GM11168 (cell line): ENCODE measurements at regions not wholly inside any gene's neighbourhood (a gene's known extent, or its start where the extent isn't known, plus 50 kb on each side); places are given as distances from the start of the nearest gene placed in this dataset.

ENCODE experiments used
- in situ Hi-C: fragments of 300-500 bp; cut with MboI; formaldehyde crosslinking; loops from one replicate; pipeline ENCODE4 v1.12.0; 2022; ENCODE audit warnings: low sequenced_read_pairs; ENCODE audit not compliant: unreplicated experiment

DNA sequence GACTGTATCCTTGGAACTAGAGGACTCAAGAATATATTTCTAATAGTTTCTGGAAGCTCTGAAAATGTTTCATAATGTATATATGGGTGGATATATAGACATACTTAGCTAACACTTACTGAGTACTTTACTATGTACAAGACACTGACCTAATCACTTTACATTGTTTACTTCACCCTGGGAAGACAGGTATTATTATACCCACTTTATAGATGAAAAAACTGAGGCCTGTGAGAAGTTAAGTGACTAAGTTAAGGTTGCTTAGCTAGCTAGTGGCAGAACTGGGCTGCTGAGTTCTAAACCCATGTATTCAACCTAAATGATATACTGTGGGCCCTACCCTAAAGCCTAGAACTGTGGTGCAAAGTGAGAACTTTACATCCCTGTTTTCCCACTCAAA is 79.1 kb upstream of the SSTR1 start:
- in situ Hi-C loops: no loop called here

DNA sequence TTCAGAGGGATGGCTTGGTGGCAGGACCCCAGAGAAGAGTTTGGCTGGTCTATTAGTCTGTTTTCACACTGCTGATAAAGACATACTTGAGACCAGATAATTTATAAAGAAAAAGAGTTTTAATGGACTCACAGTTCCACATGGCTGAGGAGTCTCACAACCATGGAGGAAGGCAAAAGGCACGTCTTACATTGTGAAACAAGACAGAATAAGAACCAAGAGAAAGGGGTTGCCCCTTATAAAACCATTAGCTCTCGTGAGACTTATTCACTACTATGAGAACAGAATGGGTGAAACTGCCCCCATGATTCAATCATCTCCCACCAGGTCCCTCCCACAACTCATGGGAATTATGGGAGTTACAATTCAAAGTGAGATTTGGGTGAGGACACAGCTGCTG is 78.5 kb upstream of the SSTR1 start:
- in situ Hi-C loops: no loop called here

DNA sequence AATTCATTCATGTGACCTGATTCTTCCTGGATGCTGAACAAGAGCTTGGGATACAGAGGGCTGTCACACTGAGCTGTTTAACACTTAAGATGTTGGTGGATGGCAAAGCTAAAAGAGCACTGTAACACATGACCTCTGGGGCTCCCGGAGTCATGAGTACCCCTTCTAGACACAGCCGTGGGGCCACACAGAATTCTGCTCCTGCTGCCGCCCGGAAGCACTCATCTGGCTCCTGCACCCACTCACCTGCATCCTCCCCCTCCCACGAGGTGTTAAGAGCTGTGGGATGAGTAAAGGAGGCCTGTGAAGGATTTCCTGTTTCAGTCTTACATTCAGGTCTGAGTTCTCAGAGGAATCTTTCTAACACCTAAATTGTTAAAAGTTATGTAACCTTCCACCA is 78.0 kb upstream of the SSTR1 start:
- in situ Hi-C loops: no loop called here

DNA sequence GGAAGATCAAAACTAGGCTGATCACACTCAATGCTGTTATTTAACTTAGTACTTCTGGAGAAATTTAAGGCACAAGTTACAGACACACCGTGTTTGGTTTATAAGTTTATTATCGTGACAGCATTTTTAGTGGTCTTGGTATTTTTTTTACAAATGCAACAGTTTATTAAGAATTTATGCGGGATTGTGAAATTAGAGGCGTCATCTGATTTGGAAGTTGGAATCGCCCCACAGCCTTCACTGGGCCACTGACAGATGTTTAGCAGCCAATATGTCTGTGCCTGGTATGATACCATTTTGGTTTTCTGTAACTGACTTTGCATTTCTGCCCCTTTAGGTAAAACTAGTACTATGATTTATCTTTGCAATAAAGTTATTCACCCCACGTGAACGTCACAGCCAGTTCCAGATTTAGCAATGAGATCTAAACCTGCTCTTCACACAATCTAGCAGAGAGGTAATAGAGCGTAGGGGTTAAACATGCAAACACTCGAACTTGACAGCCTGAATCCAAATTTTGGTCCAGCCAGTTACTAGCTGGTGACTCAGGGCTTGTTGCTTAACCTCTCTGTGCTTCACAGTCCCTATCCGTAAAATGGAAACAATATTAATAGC is 73.2 kb upstream of the SSTR1 start:
- in situ Hi-C loops: no loop called here

DNA sequence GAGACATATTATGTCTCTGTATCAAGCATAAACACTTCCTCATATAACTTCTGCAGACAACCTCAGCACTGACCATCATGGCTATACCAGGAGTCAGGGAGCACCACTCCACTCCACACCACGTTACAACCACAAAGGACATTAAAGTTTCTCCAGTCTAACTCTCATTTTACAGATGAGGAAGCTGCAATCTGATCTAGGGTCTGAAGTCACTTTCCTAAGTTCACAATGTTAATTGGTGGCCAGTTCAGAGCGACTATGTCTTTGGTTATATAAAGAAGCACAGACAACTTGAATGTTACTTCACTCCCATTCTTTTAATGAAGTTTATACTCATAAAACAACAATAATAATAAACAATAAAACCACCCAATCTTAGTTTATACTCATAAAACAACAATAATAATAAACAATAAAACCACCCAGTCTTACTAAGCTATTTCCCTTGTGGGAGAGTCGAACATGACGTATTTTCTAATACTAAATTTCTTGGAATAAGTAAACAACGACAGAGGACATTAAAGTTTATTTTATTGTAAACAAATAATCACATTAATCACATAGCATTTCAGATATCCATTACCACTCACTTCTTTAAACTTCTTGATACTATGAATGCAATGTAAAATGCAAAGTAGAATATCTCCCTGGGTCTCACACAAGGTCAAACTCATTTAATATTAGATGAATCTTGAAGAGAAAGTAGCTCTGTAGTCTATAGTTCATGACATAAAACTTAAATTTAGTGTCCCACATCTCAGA is 72.4 kb upstream of the SSTR1 start:
- in situ Hi-C loops: no loop called here

DNA sequence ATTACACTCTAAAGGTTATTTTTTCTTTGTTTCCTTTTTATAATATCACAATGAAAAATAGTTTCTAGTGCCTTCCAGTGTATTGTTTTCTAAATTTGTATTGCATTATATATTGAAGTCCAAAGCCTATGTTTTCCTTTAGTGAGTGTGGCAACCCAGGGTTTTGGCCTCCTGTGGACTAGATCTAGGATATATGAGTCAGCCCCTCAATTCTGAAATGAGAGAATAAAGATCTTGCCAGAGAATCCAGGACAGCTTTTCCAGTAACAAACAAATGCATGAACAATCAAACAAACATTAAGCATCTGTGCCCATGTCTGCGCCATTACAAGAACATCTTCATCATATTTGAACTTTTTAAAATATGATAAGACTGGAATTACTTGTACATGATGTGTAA is 70.7 kb upstream of the SSTR1 start:
- in situ Hi-C loops: no loop called here

DNA sequence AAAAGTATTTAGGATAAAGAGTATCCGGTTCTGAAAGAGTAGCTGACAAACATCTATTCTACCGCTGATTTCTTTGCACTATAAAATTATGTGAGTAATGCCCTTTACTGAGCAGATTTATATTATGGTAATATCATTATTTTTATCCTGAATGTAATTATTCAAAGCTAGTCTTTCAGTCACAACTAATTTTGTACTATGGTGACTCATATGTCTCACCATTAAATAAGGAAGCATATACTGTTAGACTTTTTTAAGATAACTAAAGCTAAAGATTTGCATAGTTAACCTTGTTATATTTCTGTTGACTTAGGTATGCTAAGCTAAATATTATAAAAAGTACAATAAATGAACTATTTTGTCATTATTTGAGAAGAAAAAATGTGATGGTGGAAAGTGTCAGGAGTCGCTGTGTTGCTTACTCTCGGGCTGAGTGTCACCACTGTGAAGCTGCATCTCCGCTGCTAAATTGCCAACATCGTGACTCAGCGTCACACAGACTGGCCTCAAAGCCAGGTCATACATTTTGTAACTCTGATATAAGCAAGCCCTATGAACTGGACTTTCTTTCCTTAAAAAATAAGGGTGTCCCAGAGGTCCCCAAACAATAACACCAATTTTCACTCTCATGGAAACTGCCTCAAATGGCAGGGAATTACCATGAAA is 69.1 kb upstream of the SSTR1 start:
- in situ Hi-C loops: no loop called here

DNA sequence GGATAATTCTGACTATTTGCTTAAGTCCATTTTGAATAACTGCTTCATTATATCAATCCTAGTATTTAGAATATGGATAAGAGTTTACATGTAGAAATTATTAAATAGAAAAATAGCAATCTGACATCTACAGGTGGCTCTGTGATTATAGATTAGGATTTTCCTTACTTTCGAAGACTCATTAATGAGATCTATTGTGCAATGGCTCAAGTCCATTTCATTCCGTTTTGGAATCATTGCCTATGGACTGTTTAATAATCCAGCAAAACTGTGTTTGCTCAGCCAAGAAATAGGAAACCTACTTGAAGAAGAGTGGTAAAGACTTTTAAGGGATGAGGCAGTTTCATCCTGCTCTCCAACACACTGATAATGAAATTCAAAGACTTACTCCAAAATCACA is 67.8 kb upstream of the SSTR1 start:
- in situ Hi-C loops: no loop called here

DNA sequence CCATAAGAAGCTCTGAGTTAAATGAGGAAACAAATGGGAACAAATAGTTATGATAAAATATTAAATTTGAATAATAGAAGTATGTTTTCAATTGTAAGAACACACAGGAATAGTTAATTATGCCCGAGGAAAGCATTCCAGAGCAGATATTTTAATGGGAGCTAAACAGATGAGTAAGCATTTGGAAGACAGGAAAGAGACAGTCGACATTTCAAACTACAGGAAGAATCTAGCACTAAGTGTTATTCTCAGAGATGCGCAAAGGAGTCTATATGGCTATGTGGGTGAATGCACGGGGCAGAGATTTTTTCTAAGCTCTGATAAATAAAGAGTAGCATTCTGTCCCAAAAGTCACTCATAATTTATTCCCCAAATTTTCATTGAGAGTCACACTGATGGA is 64.5 kb upstream of the SSTR1 start:
- in situ Hi-C loops: no loop called here

DNA sequence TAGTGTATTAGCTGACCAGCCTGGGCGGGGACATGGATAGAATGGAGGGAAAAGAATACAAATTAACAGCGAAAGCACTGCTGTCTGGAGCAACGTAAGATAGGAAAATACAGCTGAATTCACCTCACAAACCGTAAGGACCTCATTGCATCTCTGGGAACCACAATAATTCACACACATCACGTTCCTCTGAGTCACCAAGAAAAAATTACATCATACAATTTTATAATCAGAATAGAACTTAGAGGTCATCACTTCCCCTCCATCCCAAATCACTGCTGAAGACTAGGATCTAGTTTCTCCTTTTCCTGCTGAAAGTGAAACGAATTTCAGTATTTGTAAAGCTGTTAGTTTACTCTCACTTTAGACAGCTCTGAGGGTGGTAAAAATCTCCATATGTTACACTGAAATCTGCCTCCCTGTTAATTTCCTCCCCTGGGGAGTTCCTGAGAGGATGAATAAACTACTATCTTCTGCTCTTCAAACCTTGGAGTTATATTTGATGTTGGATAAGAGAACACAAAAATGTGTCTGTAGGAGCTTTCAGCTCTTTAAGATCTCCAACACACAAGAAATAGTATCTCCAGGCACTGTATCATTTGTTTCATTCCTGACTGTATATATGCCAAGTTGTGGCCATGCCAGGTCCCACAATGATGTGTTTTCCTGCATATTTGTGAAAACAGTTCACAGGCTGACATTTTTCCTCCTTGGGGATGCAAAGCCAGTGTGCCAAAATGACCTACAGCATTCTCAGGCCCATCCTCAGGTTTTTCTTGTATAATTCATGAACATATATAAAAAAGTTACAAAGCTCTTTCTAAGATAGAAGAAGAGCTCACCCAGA is 63.8 kb upstream of the SSTR1 start:
- in situ Hi-C loops: no loop called here

DNA sequence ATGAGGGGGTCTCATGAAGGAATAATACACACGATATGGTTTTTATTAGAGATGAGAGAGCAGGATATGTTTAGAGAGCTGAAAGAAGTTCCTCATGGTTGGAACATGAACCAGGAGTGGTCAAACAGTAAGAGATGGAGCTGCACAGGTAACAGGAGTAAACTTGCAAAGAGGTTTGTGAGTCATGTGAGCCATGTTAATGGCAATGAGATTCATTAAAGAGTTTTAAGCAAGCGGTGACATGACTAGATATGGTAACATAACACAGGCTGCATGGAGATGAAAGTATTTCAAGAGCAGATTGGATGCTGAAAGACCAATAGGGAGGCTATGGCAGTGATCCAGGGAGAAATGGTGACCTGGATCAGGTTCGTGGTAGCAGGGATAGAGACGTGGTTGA is 62.6 kb upstream of the SSTR1 start:
- in situ Hi-C loops: no loop called here

DNA sequence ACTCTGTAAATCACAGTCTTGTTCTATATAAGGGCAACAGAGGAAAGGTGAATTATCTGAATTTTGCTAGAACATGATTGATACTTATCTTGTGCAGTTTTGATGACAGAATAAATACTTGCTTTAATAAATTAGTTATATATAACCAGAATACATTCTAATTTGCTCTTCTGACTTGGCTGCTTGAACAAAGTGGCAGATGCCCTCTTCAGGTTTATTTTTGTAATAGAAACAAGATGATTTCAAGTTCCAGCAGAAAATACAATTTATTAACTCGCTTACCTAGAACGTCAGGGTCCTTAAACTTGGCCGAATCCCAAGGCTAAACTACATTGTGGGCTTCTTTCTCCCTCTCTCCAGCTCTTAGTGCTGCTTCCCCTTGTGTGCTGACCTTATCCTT is 57.6 kb upstream of the SSTR1 start:
- in situ Hi-C loops: no loop called here
